Dermis blood vessel endothelial cell (primary cell): ENCODE measurements at regions not wholly inside any gene's neighbourhood (a gene's known extent, or its start where the extent isn't known, plus 50 kb on each side); places are given as distances from the start of the nearest gene placed in this dataset.
"Not testable (repeated sequence)": the region's sequence is repeated elsewhere in the genome, so short reads cannot be mapped to it uniquely, and the experiment has no call there.

Experiments used
- DNase-seq: peaks from one replicate; pipeline ENCODE4 v3.0.0; 2010

GRCh38 chr7:32645255-32645654 lies 150.0 kb downstream of the AVL9 start:
- not testable (repeated sequence) for DNase-seq

GRCh38 chr7:32643194-32643593 lies 147.9 kb downstream of the AVL9 start:
- no peak for DNase-seq

GRCh38 chr7:32639122-32639521 lies 143.8 kb downstream of the AVL9 start:
- no peak for DNase-seq

- not testable (repeated sequence) for DNase-seq
Observed at GRCh38 chr7:32638479-32639121, 143.3 kb downstream of the AVL9 start.
